Upper lobe of right lung (tissue), 1 donor: ENCODE measurements at regions not wholly inside any gene's neighbourhood (a gene's known extent, or its start where the extent isn't known, plus 50 kb on each side); places are given as distances from the start of the nearest gene placed in this dataset.

Experiments
- ATAC-seq: fragments of 200-7000 bp; cut with Tn5 transposase; one replicate; pipeline ENCODE4 v1.9.1; 2020; ENCODE audit warnings: mild to moderate bottlenecking, moderate library complexity
- DNase-seq: peaks from one replicate; pipeline ENCODE4 v3.0.0-alpha.2; 2020
- H3K27ac ChIP-seq: fragments of 200-600 bp; one replicate; pipeline ENCODE4 v1.8.0; 2022
- H3K27me3 ChIP-seq: fragments of 200-600 bp; one replicate; pipeline ENCODE4 v1.8.0; 2022; ENCODE audit warnings: mild to moderate bottlenecking
- H3K36me3 ChIP-seq: fragments of 200-600 bp; one replicate; pipeline ENCODE4 v1.8.0; 2022
- H3K4me1 ChIP-seq: fragments of 200-600 bp; one replicate; pipeline ENCODE4 v1.8.0; 2022
- H3K4me3 ChIP-seq: fragments of 200-600 bp; one replicate; pipeline ENCODE4 v1.8.0; 2022; ENCODE audit warnings: mild to moderate bottlenecking
- H3K9me3 ChIP-seq: fragments of 200-600 bp; one replicate; pipeline ENCODE4 v1.8.0; 2022
- CTCF ChIP-seq: fragments of 200-600 bp; IDR thresholded peaks from one replicate; pipeline ENCODE4 v1.8.0; 2022; ENCODE audit warnings: antibody characterized with exemption
- intact Hi-C: fragments of 100-400 bp; cut with DNase I; formaldehyde crosslinking; loops from one replicate; pipeline ENCODE4 v1.11.0; 2022
- donor health status: DM: no; HTN: yes; CAD: no; lungs with severe emphysema.

GRCh38 chrX:44085209-44085608 is 112.0 kb upstream of the NDP start:
- TF ChIP-seq CTCF: no peak
- Histone ChIP-seq H3K4me1 (no peaks in the 10 kb centered on the region), H3K9me3 (no peaks in the 10 kb centered on the region), H3K27ac (no peak overlapping the region), H3K4me3 (no peak overlapping the region), H3K27me3 (no peaks in the 10 kb centered on the region), H3K36me3 (no peaks in the 10 kb centered on the region)
- no peak for DNase-seq
- no peak for ATAC-seq
- intact Hi-C loops: no loop called here

DNA sequence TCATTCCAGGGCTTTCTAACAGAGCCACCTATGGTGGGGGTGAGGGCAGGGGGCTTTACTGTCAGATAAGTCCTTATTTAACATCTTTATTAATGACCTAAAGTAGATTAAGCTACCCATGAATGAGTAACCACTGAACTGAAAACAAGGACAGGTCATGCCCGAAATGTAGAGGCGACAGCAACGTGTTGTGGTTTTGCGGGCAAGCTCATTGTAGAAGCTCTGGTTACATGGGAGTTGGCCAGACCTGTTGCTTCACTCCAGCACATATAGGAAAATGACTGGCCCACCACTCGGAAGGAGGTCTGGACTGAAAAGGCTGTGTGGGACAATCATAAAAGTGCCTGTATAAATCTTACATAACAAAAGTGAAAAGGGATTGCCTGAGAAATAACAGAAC is 109.6 kb upstream of the NDP start:
- Histone ChIP-seq H3K27ac (no peak overlapping the region), H3K4me1 (no peaks in the 10 kb centered on the region), H3K36me3 (no peaks in the 10 kb centered on the region), H3K9me3 (no peaks in the 10 kb centered on the region), H3K4me3 (no peak overlapping the region), H3K27me3 (no peaks in the 10 kb centered on the region)
- ATAC-seq: no peak
- no peak for DNase-seq
- TF ChIP-seq CTCF: no peak
- intact Hi-C loops: no loop called here

DNA sequence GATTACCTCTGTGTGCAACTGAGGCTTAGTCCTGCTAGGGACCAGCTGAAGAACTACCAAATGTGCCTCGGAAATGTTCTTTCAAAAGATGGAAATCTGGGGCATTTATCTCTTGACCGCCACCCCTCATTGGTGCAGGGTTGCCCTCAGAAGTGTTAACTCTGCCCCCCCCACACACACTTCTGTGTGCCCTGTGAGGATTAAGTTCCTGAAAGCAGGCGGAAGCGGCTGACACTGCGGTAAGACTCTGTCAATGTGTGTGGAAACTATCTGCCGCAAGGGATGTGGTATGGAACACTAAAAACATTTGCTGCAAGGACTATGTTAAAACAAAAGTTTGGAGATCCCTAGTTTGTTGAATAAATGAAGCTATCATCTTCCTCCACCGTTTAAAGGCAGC is 106.9 kb upstream of the NDP start:
- intact Hi-C loops: no loop called here
- ATAC-seq: no peak
- H3K27ac ChIP-seq: no peak overlapping the region
- no peak overlapping the region for H3K4me3 ChIP-seq
- no peak for TF ChIP-seq CTCF
- DNase-seq: no peak
- H3K4me1 ChIP-seq: no peaks in the 10 kb centered on the region
- no peaks in the 10 kb centered on the region for H3K36me3 ChIP-seq
- no peaks in the 10 kb centered on the region for H3K9me3 ChIP-seq
- H3K27me3 ChIP-seq: no peaks in the 10 kb centered on the region

DNA sequence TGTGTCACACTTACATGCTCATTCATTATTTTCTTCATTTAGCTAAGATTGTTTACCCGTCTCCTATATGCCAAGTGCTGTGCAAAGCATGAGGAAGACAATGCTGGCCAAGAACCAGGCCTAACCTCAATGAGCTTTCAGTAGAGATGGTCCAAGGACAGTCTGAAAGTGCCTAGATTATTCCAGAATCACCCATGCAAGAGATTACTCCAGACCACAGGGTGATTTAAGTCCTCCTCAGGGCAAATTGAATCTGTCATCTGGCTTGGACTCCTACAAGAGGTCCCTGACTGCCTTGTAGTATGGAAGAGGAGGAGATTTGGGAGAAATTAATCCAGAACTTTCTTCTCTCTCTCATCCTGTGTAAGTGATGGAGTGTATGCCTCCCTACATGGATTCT is 99.4 kb upstream of the NDP start:
- H3K4me3 ChIP-seq: no peak overlapping the region
- intact Hi-C loops: no loop called here

DNA sequence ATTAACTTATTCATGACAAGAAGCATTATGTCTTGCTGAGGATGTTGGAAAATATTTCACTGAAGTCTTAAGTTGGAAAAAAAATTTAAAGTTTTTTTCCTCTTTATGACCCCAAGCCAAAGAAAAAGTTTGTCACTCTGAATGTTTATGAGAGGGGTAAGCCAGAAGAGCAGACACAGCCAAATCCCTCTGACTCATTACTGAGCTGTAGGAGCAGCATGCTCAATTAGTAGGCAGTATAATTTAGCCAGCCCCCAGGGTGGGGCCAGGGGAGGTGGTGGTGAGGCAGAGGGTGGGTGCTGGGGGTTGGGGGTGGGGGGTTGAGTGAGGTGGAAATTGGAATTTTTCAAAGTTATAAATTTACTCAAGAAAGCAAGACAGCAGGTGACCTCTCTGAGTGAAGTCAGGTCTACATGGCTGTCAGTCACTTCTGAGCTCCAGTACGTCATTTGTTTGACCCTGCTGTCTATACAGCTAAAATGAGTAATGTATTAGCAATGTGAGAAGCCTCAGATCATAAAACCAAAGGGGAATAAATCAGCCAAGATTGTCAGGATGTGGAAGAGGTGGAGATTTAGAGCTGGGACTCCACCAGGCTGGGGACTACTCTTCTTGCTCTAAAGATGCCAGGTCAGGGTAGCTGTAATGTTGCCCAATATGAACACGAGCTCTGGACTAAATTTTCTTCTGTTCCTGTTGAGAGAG is 98.8 kb upstream of the NDP start:
- intact Hi-C loops: no loop called here
- ATAC-seq (no peak), DNase-seq (no peak)
- Histone ChIP-seq H3K36me3 (no peaks in the 10 kb centered on the region), H3K27ac (no peak overlapping the region), H3K4me3 (no peak overlapping the region), H3K27me3 (no peaks in the 10 kb centered on the region), H3K4me1 (no peaks in the 10 kb centered on the region), H3K9me3 (no peaks in the 10 kb centered on the region)
- no peak for TF ChIP-seq CTCF

More for the DNA sequence above, 99.4 kb upstream of the NDP start:
- H3K27me3 ChIP-seq: no peaks in the 10 kb centered on the region
- no peak overlapping the region for H3K27ac ChIP-seq
- no peaks in the 10 kb centered on the region for H3K4me1 ChIP-seq
- no peak for DNase-seq
- H3K9me3 ChIP-seq: no peaks in the 10 kb centered on the region
- H3K36me3 ChIP-seq: no peaks in the 10 kb centered on the region
- ATAC-seq: no peak
- TF ChIP-seq CTCF: no peak
